HEK293 (cell line): ENCODE measurements at regions not wholly inside any gene's neighbourhood (a gene's known extent, or its start where the extent isn't known, plus 50 kb on each side); places are given as distances from the start of the nearest gene placed in this dataset.

ENCODE experiments used
- CTCF ChIA-PET: fragments of 350-600 bp; formaldehyde crosslinking; extraction: SDS; loops from one replicate; lab custom pipeline; 2021; ENCODE audit warnings: antibody characterized with exemption; lab: Yijun Ruan, JAX
- POLR2A ChIA-PET: fragments of 300-600 bp; formaldehyde crosslinking; extraction: SDS; loops from one replicate; lab custom pipeline; 2020; ENCODE audit warnings: antibody characterized with exemption, inconsistent platforms; lab: Yijun Ruan, JAX
- H3K27ac ChIP-seq: fragments of 200-500 bp; sonication (Bioruptor generic); 2 replicates; pipeline ENCODE4 v1.5.1; 2014; ENCODE audit warnings: low read depth, low read length, control low read depth, inconsistent platforms; ENCODE audit errors: extremely low read depth
- H3K36me3 ChIP-seq, 2 experiments: fragments of 200-500 bp in 1 of 2; sonication (Bioruptor generic) in 1 of 2; 1 replicate in 1 of 2; 2 replicates in 1 of 2; pipeline ENCODE4 v1.5.1; 2014 to 2017; ENCODE audit warnings: inconsistent platforms in 2 of 2, low read length in 2 of 2; ENCODE audit not compliant: control insufficient read depth in 2 of 2, insufficient read depth in 1 of 2
- H3K4me1 ChIP-seq: fragments of 200-500 bp; sonication (Bioruptor generic); 2 replicates; pipeline ENCODE4 v1.5.1; 2014; ENCODE audit warnings: mild to moderate bottlenecking, low read length, inconsistent platforms; ENCODE audit not compliant: control insufficient read depth, insufficient read depth
- H3K4me3 ChIP-seq: 2 replicates; pipeline ENCODE4 v1.5.1; 2011; ENCODE audit warnings: low read depth, mild to moderate bottlenecking, control low read depth, low read length, moderate library complexity
- H3K9me3 ChIP-seq: fragments of 200-500 bp; sonication (Bioruptor generic); 2 replicates; pipeline ENCODE4 v1.5.1; 2014; ENCODE audit warnings: low read depth, low read length, inconsistent platforms; ENCODE audit not compliant: control insufficient read depth, insufficient read depth
- KLF9 ChIP-seq: fragments of 450-650 bp; formaldehyde crosslinking; IDR thresholded peaks from 2 replicates; pipeline ENCODE4 v1.5.1; 2016; ENCODE audit warnings: missing biosample characterization, missing genetic modification characterization, low read depth
- MYNN ChIP-seq: fragments of 450-650 bp; formaldehyde crosslinking; IDR thresholded peaks from 2 replicates; pipeline ENCODE4 v1.5.1; 2016; ENCODE audit warnings: missing biosample characterization, missing genetic modification characterization, borderline replicate concordance
- REST ChIP-seq: fragments of 450-650 bp; formaldehyde crosslinking; IDR thresholded peaks from 2 replicates; pipeline ENCODE4 v1.5.1; 2016; ENCODE audit warnings: missing biosample characterization, missing genetic modification characterization
- SP3 ChIP-seq: fragments of 450-650 bp; formaldehyde crosslinking; IDR thresholded peaks from 2 replicates; pipeline ENCODE4 v1.5.1; 2016; ENCODE audit warnings: missing biosample characterization, missing genetic modification characterization
- ZBTB10 ChIP-seq: fragments of 450-650 bp; formaldehyde crosslinking; IDR thresholded peaks from 2 replicates; pipeline ENCODE4 v1.5.1; 2016; ENCODE audit warnings: missing biosample characterization, missing genetic modification characterization
- ZBTB21 ChIP-seq: fragments of 450-650 bp; formaldehyde crosslinking; IDR thresholded peaks from 2 replicates; pipeline ENCODE4 v1.5.1; 2017; ENCODE audit warnings: missing biosample characterization, missing genetic modification characterization
- ZNF169 ChIP-seq: fragments of 450-650 bp; formaldehyde crosslinking; IDR thresholded peaks from 2 replicates; pipeline ENCODE4 v1.5.1; 2016; ENCODE audit warnings: missing biosample characterization, missing genetic modification characterization
- ZNF174 ChIP-seq: fragments of 450-650 bp; formaldehyde crosslinking; IDR thresholded peaks from 2 replicates; pipeline ENCODE4 v1.5.0; 2017; ENCODE audit warnings: missing biosample characterization, mild to moderate bottlenecking, missing genetic modification characterization
- ZNF202 ChIP-seq: fragments of 450-650 bp; formaldehyde crosslinking; IDR thresholded peaks from 2 replicates; pipeline ENCODE4 v1.5.1; 2016; ENCODE audit warnings: missing biosample characterization, missing genetic modification characterization, borderline replicate concordance
- ZNF280D ChIP-seq: fragments of 450-650 bp; formaldehyde crosslinking; IDR thresholded peaks from 2 replicates; pipeline ENCODE4 v1.5.1; 2016; ENCODE audit warnings: missing biosample characterization, missing genetic modification characterization
- ZNF292 ChIP-seq: fragments of 450-650 bp; formaldehyde crosslinking; IDR thresholded peaks from 2 replicates; pipeline ENCODE4 v1.5.1; 2016; ENCODE audit warnings: low read depth, missing biosample characterization, missing genetic modification characterization, borderline replicate concordance
- ZNF37A ChIP-seq: fragments of 450-650 bp; IDR thresholded peaks from 2 replicates; pipeline ENCODE4 v1.5.1; 2018; ENCODE audit warnings: missing biosample characterization, missing genetic modification characterization
- ZNF426 ChIP-seq: fragments of 450-650 bp; formaldehyde crosslinking; IDR thresholded peaks from 2 replicates; pipeline ENCODE4 v1.5.1; 2017; ENCODE audit warnings: missing biosample characterization, missing genetic modification characterization, mild to moderate bottlenecking, inconsistent platforms, moderate library complexity
- ZNF449 ChIP-seq: fragments of 450-650 bp; formaldehyde crosslinking; IDR thresholded peaks from 2 replicates; pipeline ENCODE4 v1.5.1; 2017; ENCODE audit warnings: missing biosample characterization, mild to moderate bottlenecking, missing genetic modification characterization, moderate library complexity
- ZNF548 ChIP-seq: fragments of 450-650 bp; formaldehyde crosslinking; IDR thresholded peaks from 2 replicates; pipeline ENCODE4 v1.5.1; 2016; ENCODE audit warnings: missing biosample characterization, missing genetic modification characterization
- ZNF621 ChIP-seq: fragments of 450-650 bp; formaldehyde crosslinking; IDR thresholded peaks from 2 replicates; pipeline ENCODE4 v1.5.1; 2017; ENCODE audit warnings: missing biosample characterization, missing genetic modification characterization
- ZNF664 ChIP-seq: fragments of 450-650 bp; formaldehyde crosslinking; IDR thresholded peaks from 2 replicates; pipeline ENCODE4 v1.5.1; 2016; ENCODE audit warnings: missing biosample characterization, missing genetic modification characterization
- ZNF704 ChIP-seq: fragments of 450-650 bp; formaldehyde crosslinking; IDR thresholded peaks from 2 replicates; pipeline ENCODE4 v1.5.1; 2016; ENCODE audit warnings: missing biosample characterization, missing genetic modification characterization
- ZNF792 ChIP-seq: fragments of 450-650 bp; formaldehyde crosslinking; IDR thresholded peaks from 2 replicates; pipeline ENCODE4 v1.5.1; 2016; ENCODE audit warnings: missing biosample characterization, missing genetic modification characterization

GRCh38 chr4:123278755-123279154 is 117.8 kb upstream of the SPRY1 start (continued):
- TF ChIP-seq REST (tag by site-specific recombination) (no peak), ZNF621 (tag by site-specific recombination) (no peak), ZNF292 (tag by site-specific recombination) (no peak), ZNF37A (no peak), KLF9 (no peak)

- H3K4me3 ChIP-seq: no peak overlapping the region
- H3K4me1 ChIP-seq: no peaks in the 10 kb centered on the region
- H3K36me3 ChIP-seq: no peaks in the 10 kb centered on the region
- CTCF ChIA-PET: no interaction called here
- no peaks in the 10 kb centered on the region for H3K9me3 ChIP-seq
- POLR2A ChIA-PET: no interaction called here
- TF ChIP-seq ZBTB10 (tag by site-specific recombination) (no peak), MYNN (tag by site-specific recombination) (no peak), ZBTB21 (no peak), SP3 (tag by site-specific recombination) (no peak), ZNF174 (tag by site-specific recombination) (no peak), ZNF426 (no peak), ZNF792 (tag by site-specific recombination) (no peak), ZNF202 (tag by site-specific recombination) (no peak)
- H3K27ac ChIP-seq: no peak overlapping the region
These were observed 113.2 kb upstream of the SPRY1 start for GRCh38 chr4:123283371-123283895.

- no peaks in the 10 kb centered on the region for H3K9me3 ChIP-seq
- H3K27ac ChIP-seq: no peak overlapping the region
- no peak overlapping the region for H3K4me3 ChIP-seq
- no peak for TF ChIP-seq ZNF664 (tag by site-specific recombination)
- no peak for TF ChIP-seq ZNF449
- TF ChIP-seq ZNF704 (tag by site-specific recombination): no peak
- no peak for TF ChIP-seq ZNF280D (tag by site-specific recombination)
- TF ChIP-seq ZNF169 (tag by site-specific recombination): no peak
- TF ChIP-seq ZNF548 (tag by site-specific recombination): no peak
- ChIA-PET CTCF (no interaction called here), POLR2A (no interaction called here)
- no peaks in the 10 kb centered on the region for H3K4me1 ChIP-seq
- H3K36me3 ChIP-seq: no peaks in the 10 kb centered on the region
These were observed 112.4 kb upstream of the SPRY1 start for GRCh38 chr4:123284168-123284567.
